Pancreas (tissue), 10 donors: ENCODE measurements at regions not wholly inside any gene's neighbourhood (a gene's known extent, or its start where the extent isn't known, plus 50 kb on each side); places are given as distances from the start of the nearest gene placed in this dataset.

Experiments
- ATAC-seq, 4 donors: fragments of 200-7000 bp; cut with Tn5 transposase; one replicate each; pipeline versions ENCODE4 v1.8.0 to v1.9.1; 2020; ENCODE audit warnings: mild to moderate bottlenecking in 4 of 4, moderate library complexity in 4 of 4
- DNase-seq, 6 donors: peaks; one replicate each; pipeline ENCODE4 v3.0.0-alpha.2; 2020
- FAIRE-seq: peaks from 2 replicates; lab custom pipeline; 2012; peaks lifted over from hg19 to GRCh38; lab: Jason Lieb, UNC
- H3K27ac ChIP-seq, 4 donors: fragments of 200-600 bp; sonication (generic); 1 replicate in 3 of 4; 2 replicates in 1 of 4; pipeline versions ENCODE4 v1.5.0 to v1.8.0; 2020
- H3K27me3 ChIP-seq, 4 donors: fragments of 200-600 bp; one replicate each; pipeline ENCODE4 v1.8.0; 2021
- H3K36me3 ChIP-seq, 3 donors: fragments of 200-600 bp; sonication (generic) in 1 of 3; one replicate each; pipeline versions ENCODE4 v1.5.0 to v1.8.0; 2020 to 2021
- H3K4me1 ChIP-seq, 3 donors: fragments of 200-600 bp; one replicate each; pipeline ENCODE4 v1.8.0; 2021
- H3K4me3 ChIP-seq, 4 donors: fragments of 200-600 bp; sonication (generic) in 2 of 4; one replicate each; pipeline versions ENCODE4 v1.5.0 to v1.8.0; 2020 to 2021
- H3K9me3 ChIP-seq, 4 donors: fragments of 200-600 bp; one replicate each; pipeline ENCODE4 v1.8.0; 2021
- WGBS, 2 donors: extraction: QIAGEN DNeasy Blood & Tissue Kit; methylation state at CpG; one replicate each; pipeline ENCODE4 v1.1.7; 2013; 5-methylcytosine and 5-hydroxymethylcytosine counted together
- intact Hi-C, 3 donors: fragments of 100-400 bp; cut with DNase I; formaldehyde crosslinking; loops; one replicate each; pipeline versions ENCODE4 v1.11.1 to v1.14.2; 2022
- TF ChIP-seq, protein P1 (sequence below), 4 donors: fragments of 200-600 bp; sonication (generic) in 3 of 4; IDR thresholded peaks; one replicate each; pipeline versions ENCODE4 v1.5.0 to v1.8.0; 2021; ENCODE audit warnings: antibody characterized with exemption in 4 of 4
- donor health status: healthy with polysubstance abuse.
- donor health status: DM: no; HTN: no; CAD: no; lungs with moderate emphysema.
- donor health status: DM: no; HTN: no; CAD: no.
- donor health status: control.
- donor health status: control.
- donor health status: Bipolar disorder and iron deficiency.
- donor health status: DM: yes; HTN: yes; CAD: no.
- donor health status: DM: no; HTN: no; CAD: no.
- donor health status: DM: no; HTN: no; CAD: no.
- donor health status: DM: yes; HTN: yes; CAD: no.

DNA sequence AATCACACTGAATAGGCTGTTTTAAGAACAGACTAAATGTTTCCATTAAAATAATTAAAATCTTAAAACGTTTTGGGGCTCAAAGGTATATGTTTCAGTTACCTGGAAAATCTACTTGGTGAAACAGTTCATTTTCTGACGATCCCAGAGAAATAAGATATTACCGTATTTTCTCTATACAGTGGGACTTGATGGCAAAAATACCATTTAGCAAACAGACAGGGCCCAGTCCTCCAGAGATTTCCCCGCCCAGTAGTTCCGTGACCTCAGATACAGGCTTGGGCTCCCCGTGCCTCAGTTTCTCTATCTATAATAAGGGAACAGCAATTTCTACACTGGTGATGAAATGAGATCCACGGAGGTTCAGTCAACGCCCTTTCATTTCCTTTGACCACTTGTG, 304.4 kb downstream of the VRK1 start:
- Histone ChIP-seq H3K27ac (no peak overlapping the region), H3K4me1 (no peaks in the 10 kb centered on the region), H3K36me3 (no peaks in the 10 kb centered on the region), H3K9me3 (no peaks in the 10 kb centered on the region), H3K27me3 (no peaks in the 10 kb centered on the region), H3K4me3 (no peak overlapping the region)
- WGBS, 2 donors: 50 to 53% methylated on average over 8 of the region's 8 CpGs
- no peak for ATAC-seq
- TF ChIP-seq, protein P1, sequence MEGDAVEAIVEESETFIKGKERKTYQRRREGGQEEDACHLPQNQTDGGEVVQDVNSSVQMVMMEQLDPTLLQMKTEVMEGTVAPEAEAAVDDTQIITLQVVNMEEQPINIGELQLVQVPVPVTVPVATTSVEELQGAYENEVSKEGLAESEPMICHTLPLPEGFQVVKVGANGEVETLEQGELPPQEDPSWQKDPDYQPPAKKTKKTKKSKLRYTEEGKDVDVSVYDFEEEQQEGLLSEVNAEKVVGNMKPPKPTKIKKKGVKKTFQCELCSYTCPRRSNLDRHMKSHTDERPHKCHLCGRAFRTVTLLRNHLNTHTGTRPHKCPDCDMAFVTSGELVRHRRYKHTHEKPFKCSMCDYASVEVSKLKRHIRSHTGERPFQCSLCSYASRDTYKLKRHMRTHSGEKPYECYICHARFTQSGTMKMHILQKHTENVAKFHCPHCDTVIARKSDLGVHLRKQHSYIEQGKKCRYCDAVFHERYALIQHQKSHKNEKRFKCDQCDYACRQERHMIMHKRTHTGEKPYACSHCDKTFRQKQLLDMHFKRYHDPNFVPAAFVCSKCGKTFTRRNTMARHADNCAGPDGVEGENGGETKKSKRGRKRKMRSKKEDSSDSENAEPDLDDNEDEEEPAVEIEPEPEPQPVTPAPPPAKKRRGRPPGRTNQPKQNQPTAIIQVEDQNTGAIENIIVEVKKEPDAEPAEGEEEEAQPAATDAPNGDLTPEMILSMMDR (IDR thresholded peaks at IDR 0.05): no peak
- no peak for FAIRE-seq
- no peak for DNase-seq
- intact Hi-C loops: no loop called here

DNA sequence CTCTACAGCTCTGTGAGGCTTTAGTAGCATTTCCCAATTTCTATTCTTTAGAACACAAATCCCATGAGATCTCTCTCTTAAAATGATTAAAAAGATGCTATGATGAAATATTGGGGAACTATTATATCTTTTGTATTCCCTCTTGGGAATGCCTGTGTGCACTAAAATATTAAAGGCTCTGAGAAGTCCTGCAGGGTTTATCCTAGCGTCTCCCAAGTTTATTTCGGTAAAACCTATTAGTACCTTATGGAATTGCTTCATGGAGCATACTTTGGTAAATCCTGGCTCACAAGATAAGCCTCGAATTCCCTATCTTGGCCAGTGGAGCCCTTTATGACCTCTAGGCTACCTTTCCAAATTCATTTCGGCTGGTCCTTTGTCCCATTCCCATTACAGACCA, 306.8 kb downstream of the VRK1 start:
- H3K36me3 ChIP-seq: no peaks in the 10 kb centered on the region
- 63 to 69% methylated on average over 4 of the region's 4 CpGs for WGBS, 2 donors
- TF ChIP-seq, protein P1 (IDR thresholded peaks at IDR 0.05): no peak
- H3K4me1 ChIP-seq: no peaks in the 10 kb centered on the region
- no peak overlapping the region for H3K27ac ChIP-seq
- FAIRE-seq (no peak), ATAC-seq (no peak), DNase-seq (no peak)
- H3K4me3 ChIP-seq: no peak overlapping the region
- intact Hi-C loops: no loop called here
- no peaks in the 10 kb centered on the region for H3K27me3 ChIP-seq
- no peaks in the 10 kb centered on the region for H3K9me3 ChIP-seq

DNA sequence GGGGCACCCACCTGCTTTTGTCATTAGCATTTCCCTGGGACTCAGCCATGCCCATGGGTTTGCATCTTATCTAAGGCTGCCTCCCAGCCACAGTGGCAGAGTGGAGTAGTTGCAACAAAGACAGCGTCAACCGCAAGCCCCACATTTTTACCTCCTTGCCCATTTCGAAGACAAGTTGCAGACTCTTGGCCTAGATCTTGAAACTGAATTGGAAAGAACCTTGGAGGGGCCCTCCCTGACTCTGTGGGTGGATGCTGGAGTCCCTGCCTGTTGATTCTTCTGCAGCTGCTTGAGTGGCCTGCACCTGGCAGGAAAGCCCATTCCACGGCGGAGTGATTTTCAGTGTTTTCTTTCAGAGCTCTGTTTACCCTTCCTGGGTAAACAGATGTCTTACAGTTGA, 309.0 kb downstream of the VRK1 start:
- intact Hi-C loops: no loop called here
- Histone ChIP-seq H3K27me3 (no peaks in the 10 kb centered on the region), H3K4me3 (no peak overlapping the region), H3K27ac (no peak overlapping the region), H3K4me1 (no peaks in the 10 kb centered on the region), H3K9me3 (no peaks in the 10 kb centered on the region), H3K36me3 (no peaks in the 10 kb centered on the region)
- no peak for DNase-seq
- TF ChIP-seq, protein P1 (IDR thresholded peaks at IDR 0.05): no peak
- no peak for ATAC-seq
- FAIRE-seq: no peak
- WGBS, 2 donors: 49 to 51% methylated on average over 5 of the region's 5 CpGs

DNA sequence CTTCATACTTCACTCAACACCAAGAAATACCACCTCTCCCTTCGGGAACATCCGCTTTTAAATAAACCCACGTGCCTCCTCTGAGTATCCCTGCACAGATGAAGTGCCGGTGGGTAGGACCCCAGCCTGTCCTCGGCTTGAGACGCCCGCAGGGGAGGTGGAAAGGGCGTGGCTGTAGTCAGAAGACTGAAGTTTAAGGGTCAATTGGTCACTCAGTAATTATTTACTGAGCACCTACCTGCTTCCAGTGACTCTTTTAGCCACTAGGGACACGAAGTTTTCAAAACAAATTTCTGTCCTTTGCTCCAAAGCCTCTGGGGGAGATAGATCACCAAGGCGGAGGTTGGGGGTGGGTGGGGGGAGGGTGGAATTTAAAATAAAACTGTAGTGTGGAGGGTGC, 309.4 kb downstream of the VRK1 start:
- DNase-seq (no peak), FAIRE-seq (no peak)
- intact Hi-C loops: no loop called here

DNA sequence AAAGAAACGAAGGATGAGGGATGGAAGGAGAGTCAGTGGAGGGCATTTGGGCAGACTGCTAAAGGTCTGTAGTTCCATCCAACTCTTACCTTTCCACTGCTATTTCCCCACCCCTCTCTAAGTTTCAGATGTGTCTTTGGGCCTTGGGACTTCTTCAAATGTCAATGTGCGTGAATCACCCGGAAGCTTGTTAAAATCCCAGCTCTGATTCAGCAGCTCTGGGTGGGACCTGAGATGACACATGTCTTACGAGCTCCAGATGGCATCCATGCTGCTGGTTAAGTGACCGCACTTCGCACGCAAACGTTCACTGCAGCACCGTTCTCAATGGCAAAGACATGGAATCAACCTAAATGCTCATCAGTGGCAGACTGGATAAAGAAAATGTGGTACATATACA, 309.9 kb downstream of the VRK1 start:
- no peaks in the 10 kb centered on the region for H3K27me3 ChIP-seq
- intact Hi-C loops: no loop called here
- 78 to 83% methylated on average over 9 of the region's 9 CpGs for WGBS, 2 donors
- H3K36me3 ChIP-seq: no peaks in the 10 kb centered on the region
- ATAC-seq (no peak), FAIRE-seq (no peak), DNase-seq (no peak)
- TF ChIP-seq, protein P1 (IDR thresholded peaks at IDR 0.05): no peak
- H3K4me3 ChIP-seq: no peak overlapping the region
- no peak overlapping the region for H3K27ac ChIP-seq
- H3K4me1 ChIP-seq: no peaks in the 10 kb centered on the region
- H3K9me3 ChIP-seq: no peaks in the 10 kb centered on the region

More for the DNA sequence above, 309.4 kb downstream of the VRK1 start:
- H3K9me3 ChIP-seq: no peaks in the 10 kb centered on the region
- TF ChIP-seq, protein P1 (IDR thresholded peaks at IDR 0.05): no peak
- ATAC-seq: no peak
- no peak overlapping the region for H3K4me3 ChIP-seq
- H3K27me3 ChIP-seq: no peaks in the 10 kb centered on the region
- H3K27ac ChIP-seq: no peak overlapping the region
- no peaks in the 10 kb centered on the region for H3K4me1 ChIP-seq
- 40 to 45% methylated on average over 10 of the region's 10 CpGs for WGBS, 2 donors
- no peaks in the 10 kb centered on the region for H3K36me3 ChIP-seq
